ENCODE measurements at regions not wholly inside any gene's neighbourhood (a gene's known extent, or its start where the extent isn't known, plus 50 kb on each side); places are given as distances from the start of the nearest gene placed in this dataset.

- TF ChIP-seq, protein P1, sequence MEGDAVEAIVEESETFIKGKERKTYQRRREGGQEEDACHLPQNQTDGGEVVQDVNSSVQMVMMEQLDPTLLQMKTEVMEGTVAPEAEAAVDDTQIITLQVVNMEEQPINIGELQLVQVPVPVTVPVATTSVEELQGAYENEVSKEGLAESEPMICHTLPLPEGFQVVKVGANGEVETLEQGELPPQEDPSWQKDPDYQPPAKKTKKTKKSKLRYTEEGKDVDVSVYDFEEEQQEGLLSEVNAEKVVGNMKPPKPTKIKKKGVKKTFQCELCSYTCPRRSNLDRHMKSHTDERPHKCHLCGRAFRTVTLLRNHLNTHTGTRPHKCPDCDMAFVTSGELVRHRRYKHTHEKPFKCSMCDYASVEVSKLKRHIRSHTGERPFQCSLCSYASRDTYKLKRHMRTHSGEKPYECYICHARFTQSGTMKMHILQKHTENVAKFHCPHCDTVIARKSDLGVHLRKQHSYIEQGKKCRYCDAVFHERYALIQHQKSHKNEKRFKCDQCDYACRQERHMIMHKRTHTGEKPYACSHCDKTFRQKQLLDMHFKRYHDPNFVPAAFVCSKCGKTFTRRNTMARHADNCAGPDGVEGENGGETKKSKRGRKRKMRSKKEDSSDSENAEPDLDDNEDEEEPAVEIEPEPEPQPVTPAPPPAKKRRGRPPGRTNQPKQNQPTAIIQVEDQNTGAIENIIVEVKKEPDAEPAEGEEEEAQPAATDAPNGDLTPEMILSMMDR (IDR thresholded peaks at IDR 0.05), result no peak
- 72% methylated on average over 15 of the region's 15 CpGs for WGBS, 2 donors
Observed at GRCh38 chr3:165459924-165460835, 264.0 kb upstream of the SLITRK3 start.

GRCh38 chr3:165459111-165459510 is 262.9 kb upstream of the SLITRK3 start:
- intact Hi-C loops (cut with DNase I), result no loop called here
- 60 to 71% methylated on average over 4 of the region's 4 CpGs for WGBS, 2 donors

More at GRCh38 chr3:165459924-165460835, 264.0 kb upstream of the SLITRK3 start:
- no peak for DNase-seq
- no peaks in the 10 kb centered on the region for H3K27me3 ChIP-seq
- peaks cover 0 to 5% (median 0%) of the 10 kb centered on the region in 9 donors for H3K4me1 ChIP-seq
- intact Hi-C loops (cut with DNase I), result no loop called here
- H3K36me3 ChIP-seq, result no peaks in the 10 kb centered on the region
- no peak overlapping the region for H3K27ac ChIP-seq
- no peak for ATAC-seq
- H3K9me3 ChIP-seq, result peaks cover 0 to 8% (median 0%) of the 10 kb centered on the region in 11 donors
- no peak overlapping the region for H3K4me3 ChIP-seq

GRCh38 chr3:165457096-165457495 is 260.9 kb upstream of the SLITRK3 start:
- TF ChIP-seq, protein P1 (IDR thresholded peaks at IDR 0.05), result no peak

More at GRCh38 chr3:165459111-165459510, 262.9 kb upstream of the SLITRK3 start:
- TF ChIP-seq, protein P1 (IDR thresholded peaks at IDR 0.05), result no peak
- Histone ChIP-seq H3K36me3 (no peaks in the 10 kb centered on the region), H3K9me3 (peaks cover 0 to 12% (median 0%) of the 10 kb centered on the region in 11 donors), H3K27me3 (no peaks in the 10 kb centered on the region), H3K27ac (no peak overlapping the region), H3K4me1 (peaks cover 0 to 5% (median 0%) of the 10 kb centered on the region in 9 donors), H3K4me3 (no peak overlapping the region)
- ATAC-seq (no peak), DNase-seq (no peak)

GRCh38 chr3:165455793-165456192 is 259.6 kb upstream of the SLITRK3 start:
- peaks cover 0 to 32% (median 0%) of the 10 kb centered on the region in 11 donors for H3K9me3 ChIP-seq
- H3K4me3 ChIP-seq, result no peak overlapping the region
- intact Hi-C loops (cut with DNase I), result no loop called here
- WGBS, 2 donors, result 81 to 86% methylated on average over 3 of the region's 3 CpGs
- H3K27me3 ChIP-seq, result no peaks in the 10 kb centered on the region
- TF ChIP-seq, protein P1 (IDR thresholded peaks at IDR 0.05), result no peak
- no peaks in the 10 kb centered on the region for H3K36me3 ChIP-seq
- ATAC-seq (no peak), DNase-seq (no peak)
- no peak overlapping the region for H3K27ac ChIP-seq
- H3K4me1 ChIP-seq, result no peaks in the 10 kb centered on the region

More at GRCh38 chr3:165457096-165457495, 260.9 kb upstream of the SLITRK3 start:
- WGBS, 2 donors, result 78 to 80% methylated on average over 6 of the region's 6 CpGs
- DNase-seq (no peak), ATAC-seq (no peak)
- Histone ChIP-seq H3K4me1 (no peaks in the 10 kb centered on the region), H3K4me3 (no peak overlapping the region), H3K27me3 (no peaks in the 10 kb centered on the region), H3K36me3 (no peaks in the 10 kb centered on the region), H3K27ac (no peak overlapping the region), H3K9me3 (peaks cover 0 to 29% (median 0%) of the 10 kb centered on the region in 11 donors)
- intact Hi-C loops (cut with DNase I), result no loop called here
